Prostate gland (tissue), 1 donor: ENCODE measurements at regions not wholly inside any gene's neighbourhood (a gene's known extent, or its start where the extent isn't known, plus 50 kb on each side); places are given as distances from the start of the nearest gene placed in this dataset.
"Not testable (repeated sequence)": the region's sequence is repeated elsewhere in the genome, so short reads cannot be mapped to it uniquely, and the experiment has no call there.

Experiments used
- POLR2A ChIP-seq: fragments of 450-650 bp; IDR thresholded peaks from one replicate; pipeline ENCODE4 v1.6.1; 2016; ENCODE audit warnings: antibody characterized with exemption, mild to moderate bottlenecking
- POLR2AphosphoS5 ChIP-seq: sonication (generic); formaldehyde crosslinking; IDR thresholded peaks from one replicate; pipeline ENCODE4 v1.6.1; 2017; ENCODE audit warnings: antibody characterized with exemption

GRCh38 chr7:85891900-85892299 is 705.0 kb upstream of the SEMA3D start:
- TF ChIP-seq POLR2AphosphoS5, POLR2A: not testable (repeated sequence)
